HL-60 (cell line): ENCODE measurements at regions not wholly inside any gene's neighbourhood (a gene's known extent, or its start where the extent isn't known, plus 50 kb on each side); places are given as distances from the start of the nearest gene placed in this dataset.

Experiments used
- DNase-seq, 2 experiments: peaks; one replicate each; pipeline ENCODE4 v3.0.0-alpha.2; 2010 to 2020; ENCODE audit warnings: low read depth in 1 of 2, low spot score in 1 of 2
- H3K27ac ChIP-seq: fragments of 250-450 bp; sonication (Bioruptor Pico); replicated peaks from 2 replicates; pipeline ENCODE4 v1.5.1; 2020; ENCODE audit warnings: mild to moderate bottlenecking, moderate library complexity
- H3K27me3 ChIP-seq: fragments of 250-450 bp; sonication (Bioruptor Pico); 2 replicates; pipeline ENCODE4 v1.5.1; 2021; ENCODE audit warnings: mild to moderate bottlenecking, moderate library complexity; ENCODE audit not compliant: insufficient read depth, poor library complexity, severe bottlenecking
- H3K4me3 ChIP-seq: replicated peaks from 2 replicates; pipeline ENCODE4 v1.5.1; 2011; ENCODE audit warnings: mild to moderate bottlenecking, control low read depth, low read length; ENCODE audit not compliant: insufficient read depth
- GABPA ChIP-seq: IDR thresholded peaks from 2 replicates; pipeline ENCODE4 v1.6.1; 2012; ENCODE audit warnings: low read depth
- POLR2AphosphoS5 ChIP-seq: IDR thresholded peaks from 2 replicates; pipeline ENCODE4 v1.6.1; 2012; ENCODE audit warnings: low read depth
- SPI1 ChIP-seq: IDR thresholded peaks from 2 replicates; pipeline ENCODE4 v1.6.1; 2012; ENCODE audit warnings: low read depth, mild to moderate bottlenecking, borderline replicate concordance
- TF ChIP-seq, protein P1 (sequence below): IDR thresholded peaks from 2 replicates; pipeline ENCODE4 v1.6.1; 2012; ENCODE audit warnings: low read depth; ENCODE audit not compliant: insufficient replicate concordance
- TF ChIP-seq, protein P2 (sequence below): IDR thresholded peaks from one replicate; pipeline ENCODE4 v1.5.1; 2011; ENCODE audit warnings: low read length, control low read depth, inconsistent platforms; ENCODE audit not compliant: insufficient read depth

DNA sequence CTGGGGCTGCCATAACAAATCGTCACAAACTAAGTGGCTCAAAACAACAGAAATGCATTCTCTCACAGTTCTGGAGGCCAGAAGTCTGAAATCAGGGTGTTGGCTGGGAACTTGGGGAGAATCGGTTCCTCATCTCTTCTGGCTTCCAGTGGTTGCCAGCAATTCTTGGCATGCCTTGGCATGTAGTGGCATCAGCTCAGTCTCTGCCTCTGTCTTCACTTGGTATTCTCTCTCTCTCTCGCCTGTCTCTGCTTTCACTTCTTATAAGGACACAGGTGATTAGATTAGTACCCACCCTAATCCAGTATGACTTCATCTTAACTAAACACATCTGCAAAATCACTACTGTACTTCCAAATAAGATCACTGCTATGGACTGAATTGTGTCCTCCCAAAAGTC is 695.4 kb upstream of the ID2 start:
- no peak for DNase-seq
- H3K27me3 ChIP-seq: no peaks in the 10 kb centered on the region
- TF ChIP-seq POLR2AphosphoS5: no peak
- TF ChIP-seq SPI1: no peak
- TF ChIP-seq, protein P1, sequence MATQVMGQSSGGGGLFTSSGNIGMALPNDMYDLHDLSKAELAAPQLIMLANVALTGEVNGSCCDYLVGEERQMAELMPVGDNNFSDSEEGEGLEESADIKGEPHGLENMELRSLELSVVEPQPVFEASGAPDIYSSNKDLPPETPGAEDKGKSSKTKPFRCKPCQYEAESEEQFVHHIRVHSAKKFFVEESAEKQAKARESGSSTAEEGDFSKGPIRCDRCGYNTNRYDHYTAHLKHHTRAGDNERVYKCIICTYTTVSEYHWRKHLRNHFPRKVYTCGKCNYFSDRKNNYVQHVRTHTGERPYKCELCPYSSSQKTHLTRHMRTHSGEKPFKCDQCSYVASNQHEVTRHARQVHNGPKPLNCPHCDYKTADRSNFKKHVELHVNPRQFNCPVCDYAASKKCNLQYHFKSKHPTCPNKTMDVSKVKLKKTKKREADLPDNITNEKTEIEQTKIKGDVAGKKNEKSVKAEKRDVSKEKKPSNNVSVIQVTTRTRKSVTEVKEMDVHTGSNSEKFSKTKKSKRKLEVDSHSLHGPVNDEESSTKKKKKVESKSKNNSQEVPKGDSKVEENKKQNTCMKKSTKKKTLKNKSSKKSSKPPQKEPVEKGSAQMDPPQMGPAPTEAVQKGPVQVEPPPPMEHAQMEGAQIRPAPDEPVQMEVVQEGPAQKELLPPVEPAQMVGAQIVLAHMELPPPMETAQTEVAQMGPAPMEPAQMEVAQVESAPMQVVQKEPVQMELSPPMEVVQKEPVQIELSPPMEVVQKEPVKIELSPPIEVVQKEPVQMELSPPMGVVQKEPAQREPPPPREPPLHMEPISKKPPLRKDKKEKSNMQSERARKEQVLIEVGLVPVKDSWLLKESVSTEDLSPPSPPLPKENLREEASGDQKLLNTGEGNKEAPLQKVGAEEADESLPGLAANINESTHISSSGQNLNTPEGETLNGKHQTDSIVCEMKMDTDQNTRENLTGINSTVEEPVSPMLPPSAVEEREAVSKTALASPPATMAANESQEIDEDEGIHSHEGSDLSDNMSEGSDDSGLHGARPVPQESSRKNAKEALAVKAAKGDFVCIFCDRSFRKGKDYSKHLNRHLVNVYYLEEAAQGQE: no peak
- no peak for TF ChIP-seq GABPA
- TF ChIP-seq, protein P2, sequence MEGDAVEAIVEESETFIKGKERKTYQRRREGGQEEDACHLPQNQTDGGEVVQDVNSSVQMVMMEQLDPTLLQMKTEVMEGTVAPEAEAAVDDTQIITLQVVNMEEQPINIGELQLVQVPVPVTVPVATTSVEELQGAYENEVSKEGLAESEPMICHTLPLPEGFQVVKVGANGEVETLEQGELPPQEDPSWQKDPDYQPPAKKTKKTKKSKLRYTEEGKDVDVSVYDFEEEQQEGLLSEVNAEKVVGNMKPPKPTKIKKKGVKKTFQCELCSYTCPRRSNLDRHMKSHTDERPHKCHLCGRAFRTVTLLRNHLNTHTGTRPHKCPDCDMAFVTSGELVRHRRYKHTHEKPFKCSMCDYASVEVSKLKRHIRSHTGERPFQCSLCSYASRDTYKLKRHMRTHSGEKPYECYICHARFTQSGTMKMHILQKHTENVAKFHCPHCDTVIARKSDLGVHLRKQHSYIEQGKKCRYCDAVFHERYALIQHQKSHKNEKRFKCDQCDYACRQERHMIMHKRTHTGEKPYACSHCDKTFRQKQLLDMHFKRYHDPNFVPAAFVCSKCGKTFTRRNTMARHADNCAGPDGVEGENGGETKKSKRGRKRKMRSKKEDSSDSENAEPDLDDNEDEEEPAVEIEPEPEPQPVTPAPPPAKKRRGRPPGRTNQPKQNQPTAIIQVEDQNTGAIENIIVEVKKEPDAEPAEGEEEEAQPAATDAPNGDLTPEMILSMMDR: no peak
- H3K27ac ChIP-seq: no peak overlapping the region
- H3K4me3 ChIP-seq: no peak overlapping the region

DNA sequence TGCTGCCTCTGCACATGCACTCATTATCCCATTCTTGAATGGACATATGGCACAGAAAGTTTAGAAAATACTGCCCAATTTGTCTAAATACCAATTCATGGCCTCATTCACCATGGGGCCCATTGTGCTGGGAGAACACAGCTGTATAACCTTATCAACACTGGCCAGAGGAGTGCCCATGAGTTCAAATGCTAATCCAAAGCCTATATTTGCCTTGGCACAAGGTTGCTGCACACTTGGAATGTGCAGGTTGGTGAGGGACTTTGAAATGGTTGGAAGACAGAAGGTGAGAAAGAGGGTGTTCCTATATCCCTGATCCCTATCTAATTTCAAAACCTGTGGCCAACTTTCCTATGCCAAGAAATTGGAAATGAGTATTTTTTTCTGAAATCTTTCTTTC is 693.9 kb upstream of the ID2 start:
- DNase-seq: no peak
- H3K27ac ChIP-seq: no peak overlapping the region

DNA sequence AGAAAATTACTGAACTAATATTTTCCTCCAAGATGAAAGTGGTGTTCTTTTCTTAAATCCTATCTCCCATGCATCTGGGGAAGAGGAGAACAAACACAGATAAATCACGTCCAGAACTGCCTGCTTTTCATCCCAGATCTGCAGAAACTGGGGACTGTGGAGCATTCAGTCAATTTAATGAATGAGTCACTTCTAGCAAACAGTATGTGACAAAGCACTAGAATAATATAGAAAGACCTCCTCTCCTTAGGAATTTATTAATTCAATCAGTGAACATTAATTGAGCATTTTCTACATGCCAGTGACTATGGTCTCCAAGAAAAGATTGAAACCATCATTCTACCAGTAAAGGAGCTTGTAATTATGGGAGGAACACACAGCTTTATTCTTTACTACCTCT is 693.4 kb upstream of the ID2 start:
- TF ChIP-seq, protein P1: no peak
- no peak for TF ChIP-seq SPI1
- no peak for TF ChIP-seq GABPA
- no peak for TF ChIP-seq POLR2AphosphoS5
- no peak overlapping the region for H3K4me3 ChIP-seq
- DNase-seq: no peak
- no peak overlapping the region for H3K27ac ChIP-seq
- no peaks in the 10 kb centered on the region for H3K27me3 ChIP-seq

More for the DNA sequence above, 693.9 kb upstream of the ID2 start:
- H3K27me3 ChIP-seq: no peaks in the 10 kb centered on the region
- H3K4me3 ChIP-seq: no peak overlapping the region
- TF ChIP-seq, protein P2: no peak
- TF ChIP-seq, protein P1: no peak
- TF ChIP-seq GABPA: no peak
- no peak for TF ChIP-seq POLR2AphosphoS5
- TF ChIP-seq SPI1: no peak

DNA sequence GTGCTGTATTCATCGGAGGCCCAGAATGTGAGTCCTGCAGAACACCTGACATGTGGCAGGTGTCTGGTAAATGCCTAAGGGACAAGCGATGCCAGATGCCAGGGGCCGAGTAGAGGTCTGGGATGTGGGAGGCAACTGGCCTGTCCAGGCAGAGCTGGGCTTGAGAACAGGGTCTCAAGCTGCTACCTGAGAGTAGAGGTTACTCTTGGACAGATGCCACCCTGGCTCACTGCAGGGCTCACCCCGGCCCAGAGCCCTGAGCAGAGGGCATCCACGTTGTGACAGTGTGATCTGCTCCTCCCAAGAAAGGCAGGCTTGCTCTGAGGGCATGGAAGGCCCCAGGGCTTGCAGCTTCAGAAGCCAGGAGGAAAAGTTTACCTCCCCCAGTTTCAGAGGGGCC is 692.0 kb upstream of the ID2 start:
- Histone ChIP-seq H3K4me3 (no peak overlapping the region), H3K27me3 (no peaks in the 10 kb centered on the region), H3K27ac (no peak overlapping the region)
- TF ChIP-seq SPI1 (no peak), GABPA (no peak), POLR2AphosphoS5 (no peak)
- TF ChIP-seq, protein P2: no peak
- TF ChIP-seq, protein P1: no peak
- DNase-seq: no peak
